Testis (tissue), 2 donors: ENCODE measurements at regions not wholly inside any gene's neighbourhood (a gene's known extent, or its start where the extent isn't known, plus 50 kb on each side); places are given as distances from the start of the nearest gene placed in this dataset.

ENCODE experiments used
- POLR2A ChIP-seq: fragments of 450-650 bp; IDR thresholded peaks from one replicate; pipeline ENCODE4 v1.6.1; 2017; ENCODE audit warnings: antibody characterized with exemption, mild to moderate bottlenecking, moderate library complexity
- TF ChIP-seq, protein P1 (sequence below), 3 experiments: fragments of 450-650 bp in 2 of 3; fragments of 200-600 bp in 1 of 3; sonication (generic) in 1 of 3; IDR thresholded peaks; one replicate each; pipeline ENCODE4 v1.5.1; 2016 to 2019; ENCODE audit warnings: antibody characterized with exemption in 3 of 3, mild to moderate bottlenecking in 2 of 3, moderate library complexity in 1 of 3

GRCh38 chr3:117656391-117656790, 946.8 kb downstream of the TUSC7 start:
- TF ChIP-seq, protein P1, sequence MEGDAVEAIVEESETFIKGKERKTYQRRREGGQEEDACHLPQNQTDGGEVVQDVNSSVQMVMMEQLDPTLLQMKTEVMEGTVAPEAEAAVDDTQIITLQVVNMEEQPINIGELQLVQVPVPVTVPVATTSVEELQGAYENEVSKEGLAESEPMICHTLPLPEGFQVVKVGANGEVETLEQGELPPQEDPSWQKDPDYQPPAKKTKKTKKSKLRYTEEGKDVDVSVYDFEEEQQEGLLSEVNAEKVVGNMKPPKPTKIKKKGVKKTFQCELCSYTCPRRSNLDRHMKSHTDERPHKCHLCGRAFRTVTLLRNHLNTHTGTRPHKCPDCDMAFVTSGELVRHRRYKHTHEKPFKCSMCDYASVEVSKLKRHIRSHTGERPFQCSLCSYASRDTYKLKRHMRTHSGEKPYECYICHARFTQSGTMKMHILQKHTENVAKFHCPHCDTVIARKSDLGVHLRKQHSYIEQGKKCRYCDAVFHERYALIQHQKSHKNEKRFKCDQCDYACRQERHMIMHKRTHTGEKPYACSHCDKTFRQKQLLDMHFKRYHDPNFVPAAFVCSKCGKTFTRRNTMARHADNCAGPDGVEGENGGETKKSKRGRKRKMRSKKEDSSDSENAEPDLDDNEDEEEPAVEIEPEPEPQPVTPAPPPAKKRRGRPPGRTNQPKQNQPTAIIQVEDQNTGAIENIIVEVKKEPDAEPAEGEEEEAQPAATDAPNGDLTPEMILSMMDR (IDR thresholded peaks at IDR 0.05), result no peak
- no peak for TF ChIP-seq POLR2A
